ENCODE measurements at regions not wholly inside any gene's neighbourhood (a gene's known extent, or its start where the extent isn't known, plus 50 kb on each side); places are given as distances from the start of the nearest gene placed in this dataset.

GRCh38 chr2:238996331-238997136 is 148.6 kb downstream of the TWIST2 start:
- no peak overlapping the region for H3K4me2 ChIP-seq (ENCODE audit: low read depth, low read length)
- POLR2A ChIA-PET (ENCODE audit: unreplicated experiment), result no interaction called here
- no peak overlapping the region for H3K4me3 ChIP-seq (ENCODE audit: insufficient read depth, low read depth, low read length)

More at GRCh38 chr2:238996331-238997136, 148.6 kb downstream of the TWIST2 start:
- H3K27ac ChIP-seq (ENCODE audit: insufficient read depth, low read length), result no peak overlapping the region
- dilution Hi-C loops (cut with HindIII; ENCODE audit: low sequenced_read_pairs, unreplicated experiment) (no loop called here), intact Hi-C loops (cut with micrococcal nuclease) (no loop called here), in situ Hi-C loops (cut with MboI; ENCODE audit: low sequenced_read_pairs) (no loop called here)
- no peaks in the 10 kb centered on the region for H3K79me1 ChIP-seq (ENCODE audit: low read depth in 1 of 2, low read length in 2 of 2)
- peaks cover 12% of the 10 kb centered on the region for H3K27me3 ChIP-seq (ENCODE audit: control insufficient read depth, insufficient read depth, low read length)
- no peak overlapping the region for H3K23ac ChIP-seq (ENCODE audit: low read depth, low read length)
- H2BK20ac ChIP-seq (ENCODE audit: low read depth, low read length), result no peak overlapping the region
- no peak overlapping the region for H4K91ac ChIP-seq (ENCODE audit: insufficient read depth, low read depth, low read length)
- no peak for DNase-seq
- H3K14ac ChIP-seq (replicated peaks; ENCODE audit: low read depth, low read length), result no peak overlapping the region
- no peak overlapping the region for H4K8ac ChIP-seq (ENCODE audit: low read depth in 2 of 2, low read length in 2 of 2)
- no peak overlapping the region for H3K56ac ChIP-seq (ENCODE audit: extremely low read depth, insufficient read depth, low read length)
- no peaks in the 10 kb centered on the region for H3K36me3 ChIP-seq (ENCODE audit: control insufficient read depth, insufficient read depth, low read length)
- no peak overlapping the region for H3K4ac ChIP-seq (ENCODE audit: low read depth, low read length)
- CTCF ChIA-PET, result interaction anchor here (0.6 kb wide), 1 partner anchor 236 kb away, joined by 3 read pairs; no protein-coding TSS in a partner anchor
- WGBS, 2 experiments (ENCODE audit: extremely low coverage in 2 of 2, insufficient read length in 1 of 2), result 73% methylated on average over 12 of the region's 21 CpGs; no CpG with 5 or more reads in 1 of the 2 experiments
- H3K9me3 ChIP-seq (ENCODE audit: control insufficient read depth, insufficient read depth, low read length), result peaks cover 13% of the 10 kb centered on the region
- H2BK15ac ChIP-seq (ENCODE audit: low read depth, low read length), result no peak overlapping the region
- TF ChIP-seq RAD21 (IDR thresholded peaks at IDR 0.05; ENCODE audit: low read length) (no peak), FOS (IDR thresholded peaks at IDR 0.05; ENCODE audit: low read depth, low read length) (no peak), SMC3 (IDR thresholded peaks at IDR 0.05; ENCODE audit: low read depth, low read length) (no peak), MAFK (IDR thresholded peaks at IDR 0.05; ENCODE audit: low read depth, low read length) (no peak), USF2 (IDR thresholded peaks at IDR 0.05; ENCODE audit: low read depth, low read length) (no peak), CTCF (conservative IDR thresholded peaks at IDR 0.05; ENCODE audit: low read depth, low read length) (no peak), MXI1 (IDR thresholded peaks at IDR 0.05; ENCODE audit: borderline replicate concordance, low read depth, low read length) (no peak), RCOR1 (IDR thresholded peaks at IDR 0.05; ENCODE audit: insufficient replicate concordance, low read length) (no peak), BHLHE40 (IDR thresholded peaks at IDR 0.05; ENCODE audit: low read depth, low read length) (no peak), MAZ (IDR thresholded peaks at IDR 0.05; ENCODE audit: borderline replicate concordance, low read depth, low read length) (no peak), POLR2A (IDR thresholded peaks at IDR 0.05; ENCODE audit: low read depth, low read length) (no peak), RFX5 (IDR thresholded peaks at IDR 0.05; ENCODE audit: low read depth, low read length) (no peak), NFE2L2 (IDR thresholded peaks at IDR 0.05; ENCODE audit: low read depth, low read length) (no peak)
- no peak overlapping the region for H2BK120ac ChIP-seq (ENCODE audit: low read depth, low read length)
- no peaks in the 10 kb centered on the region for H3K9me1 ChIP-seq (ENCODE audit: insufficient read depth, low read length)
- no peak overlapping the region for H3K9ac ChIP-seq (ENCODE audit: low read depth, low read length)
- no peak overlapping the region for H3K18ac ChIP-seq (ENCODE audit: low read depth, low read length)
- no peak overlapping the region for H2AK9ac ChIP-seq (replicated peaks; ENCODE audit: low read depth, low read length, poor library complexity)
- no peak overlapping the region for H2AK5ac ChIP-seq (ENCODE audit: low read depth, low read length)
- ATAC-seq (ENCODE audit: low read depth), result no peak
- H4K5ac ChIP-seq (ENCODE audit: low read depth, low read length), result no peak overlapping the region
- H3K4me1 ChIP-seq (ENCODE audit: control insufficient read depth, insufficient read depth, low read length), result no peaks in the 10 kb centered on the region
- H2AFZ ChIP-seq (replicated peaks; ENCODE audit: low read length, poor library complexity), result peak overlapping the region; percentile 38
- no TSS peak for BruUV-seq (replicated peaks)
- no peaks in the 10 kb centered on the region for H4K20me1 ChIP-seq (ENCODE audit: insufficient read depth, low read length)
- H2BK5ac ChIP-seq (ENCODE audit: low read depth, low read length, poor library complexity, severe bottlenecking), result no peak overlapping the region
